NCI-H146 (cell line): ENCODE measurements at regions not wholly inside any gene's neighbourhood (a gene's known extent, or its start where the extent isn't known, plus 50 kb on each side); places are given as distances from the start of the nearest gene placed in this dataset.

Source experiments
- DNase-seq: peaks from one replicate; lab custom pipeline; 2025; lab: John Stamatoyannopoulos, UW

- DNase-seq = no peak
Observed at GRCh38 chr21:27314131-27314530, 347.2 kb upstream of the ADAMTS5 start.

GRCh38 chr21:27306791-27307775, 340.2 kb upstream of the ADAMTS5 start:
- no peak for DNase-seq

GRCh38 chr21:27306206-27306605, 339.3 kb upstream of the ADAMTS5 start:
- DNase-seq = no peak

- DNase-seq = no peak
Observed at GRCh38 chr21:27301220-27301619, 334.3 kb upstream of the ADAMTS5 start.

DNA sequence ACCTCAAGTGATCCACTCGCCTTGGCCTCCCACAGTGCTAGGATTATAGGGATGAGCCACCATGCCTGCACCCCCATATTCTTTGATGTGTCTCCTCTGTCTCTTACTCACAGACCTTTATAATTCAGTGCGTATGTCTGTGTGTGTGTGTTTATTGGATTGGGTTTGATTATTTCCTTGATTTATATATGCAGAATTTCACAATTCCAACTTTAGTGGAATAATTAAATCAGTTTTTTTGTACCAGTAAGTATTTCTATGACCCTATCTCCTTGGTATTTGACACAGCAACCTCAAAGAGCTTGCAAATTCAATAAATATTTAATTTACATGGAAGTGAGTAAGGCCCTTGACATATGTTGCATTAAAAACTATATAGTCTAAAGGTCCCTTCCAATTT, 333.9 kb upstream of the ADAMTS5 start:
- no peak for DNase-seq

DNA sequence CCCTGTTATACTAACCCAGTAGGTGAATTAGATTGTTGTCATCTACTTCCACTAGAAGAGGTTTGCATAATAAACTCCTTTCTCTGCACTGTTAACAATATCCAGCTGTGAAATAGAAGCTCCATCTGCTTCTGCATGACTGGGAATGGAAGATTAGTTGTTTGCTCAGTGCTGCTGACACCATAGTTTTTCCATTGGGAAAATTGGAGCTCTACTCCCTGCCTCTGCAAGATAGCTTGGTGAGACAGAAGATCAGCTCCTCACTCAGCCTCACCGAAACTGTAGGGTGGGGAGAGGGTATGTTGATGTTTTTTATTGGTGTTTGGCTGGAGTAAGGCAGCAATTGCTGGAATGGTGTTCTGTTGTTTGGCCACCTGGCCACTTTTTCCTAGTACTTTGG, 331.6 kb upstream of the ADAMTS5 start:
- no peak for DNase-seq

DNA sequence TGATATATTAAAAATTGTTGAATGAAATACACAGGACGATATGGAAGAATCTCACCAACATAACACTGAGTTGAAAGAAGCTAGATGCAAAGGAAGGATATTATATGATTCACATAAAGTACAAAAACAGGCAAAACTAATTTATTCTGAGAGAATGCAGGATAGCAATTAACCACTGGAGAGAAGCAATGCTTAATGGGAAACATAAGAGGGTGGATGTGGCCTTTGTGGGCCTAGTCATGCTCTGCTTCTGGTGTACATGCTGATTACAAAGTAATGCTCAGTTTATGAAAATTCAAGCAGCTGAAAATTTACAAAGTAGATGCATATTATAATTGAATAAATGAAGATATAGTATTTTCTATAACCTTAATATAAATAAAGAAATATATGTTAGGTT, 326.4 kb upstream of the ADAMTS5 start:
- no peak for DNase-seq

GRCh38 chr21:27292783-27293182, 325.9 kb upstream of the ADAMTS5 start:
- DNase-seq = no peak

GRCh38 chr21:27292229-27292628, 325.3 kb upstream of the ADAMTS5 start:
- DNase-seq = no peak

DNA sequence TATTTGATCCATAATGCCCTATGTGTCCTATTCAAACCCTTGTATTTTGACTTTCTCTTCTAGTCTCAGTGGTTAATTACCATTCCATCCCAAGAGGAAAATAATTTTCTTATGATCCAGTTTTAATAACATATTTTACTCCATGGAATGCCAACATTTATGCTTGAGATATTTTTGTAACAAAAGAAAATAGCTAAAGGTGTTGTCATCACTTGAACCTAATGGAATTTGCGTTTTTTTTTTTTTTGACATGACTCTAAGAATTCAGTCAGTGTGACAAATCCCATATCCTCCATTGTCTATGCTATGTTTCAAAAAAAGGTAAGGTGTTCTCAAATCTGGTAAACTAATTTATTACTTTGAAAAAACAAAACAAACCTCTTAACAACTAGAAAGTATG, 324.1 kb upstream of the ADAMTS5 start:
- DNase-seq = no peak

DNA sequence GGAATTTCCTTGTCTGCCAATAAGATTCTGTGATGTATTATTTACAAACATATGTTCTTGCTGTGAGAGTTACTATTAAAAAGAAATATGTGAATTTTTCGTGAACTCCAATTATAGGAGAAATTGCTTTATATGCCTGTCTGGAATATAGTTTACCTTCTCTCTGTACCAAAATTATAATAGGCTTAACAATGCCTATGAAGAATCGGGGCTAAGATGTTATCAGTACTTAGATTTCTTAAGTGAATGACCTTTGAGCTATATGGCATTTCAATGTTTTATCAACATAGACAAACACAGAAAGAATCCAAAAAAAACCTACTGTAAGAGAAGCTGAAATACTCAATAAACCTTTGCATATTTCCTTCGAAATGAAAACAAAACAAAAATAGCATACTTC, 323.1 kb upstream of the ADAMTS5 start:
- DNase-seq = no peak

GRCh38 chr21:27286760-27287159, 319.9 kb upstream of the ADAMTS5 start:
- no peak for DNase-seq

- no peak for DNase-seq
Observed at GRCh38 chr21:27277110-27277509, 310.2 kb upstream of the ADAMTS5 start.

DNA sequence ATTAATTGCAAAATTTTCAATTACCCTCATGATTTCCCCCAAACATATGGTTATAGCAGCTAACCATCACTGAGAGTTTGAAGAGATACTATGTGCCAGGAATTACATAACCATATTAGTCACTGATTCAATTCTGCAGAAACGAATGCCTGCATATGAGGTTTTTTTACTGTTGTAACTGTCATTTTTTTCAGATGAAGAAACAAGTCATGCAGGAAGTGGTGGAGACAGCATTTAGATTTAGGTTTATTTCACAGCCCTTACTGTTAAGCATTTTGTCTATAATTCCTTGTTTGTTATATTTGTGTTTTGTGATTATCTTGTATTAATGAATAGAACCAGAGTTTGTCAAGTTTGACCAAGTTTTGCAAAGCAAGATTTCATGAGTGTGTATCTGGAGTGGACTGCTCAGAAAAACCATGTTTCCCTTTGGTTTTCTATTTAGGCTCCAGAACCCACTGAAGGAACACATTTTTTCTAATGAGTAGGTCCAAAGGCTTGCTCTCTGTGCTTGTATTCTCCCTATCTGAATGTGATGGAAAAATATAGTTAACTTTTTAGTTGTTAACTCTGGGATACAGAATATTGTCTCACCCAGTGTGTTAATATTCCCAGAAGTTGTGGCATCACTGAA, 308.5 kb upstream of the ADAMTS5 start:
- DNase-seq = no peak

DNA sequence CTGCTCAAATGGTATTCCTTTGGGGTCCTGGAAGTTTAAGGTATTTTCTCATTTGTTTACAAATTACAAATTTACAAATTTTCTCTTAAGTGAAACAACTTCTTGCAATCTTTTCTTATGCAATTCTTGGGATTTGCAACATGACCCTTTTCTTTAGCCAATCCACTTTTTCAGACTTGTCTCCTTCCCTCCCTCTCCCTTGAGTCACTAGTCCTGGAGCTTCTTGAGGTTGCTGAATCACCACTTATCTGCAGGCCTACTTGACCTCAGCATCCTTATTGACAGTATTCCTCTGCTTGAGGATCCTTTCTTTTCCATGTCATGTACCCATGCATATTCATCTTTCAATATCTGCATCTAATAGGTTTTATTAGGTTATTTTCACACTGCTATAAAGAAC, 302.8 kb upstream of the ADAMTS5 start:
- no peak for DNase-seq

DNA sequence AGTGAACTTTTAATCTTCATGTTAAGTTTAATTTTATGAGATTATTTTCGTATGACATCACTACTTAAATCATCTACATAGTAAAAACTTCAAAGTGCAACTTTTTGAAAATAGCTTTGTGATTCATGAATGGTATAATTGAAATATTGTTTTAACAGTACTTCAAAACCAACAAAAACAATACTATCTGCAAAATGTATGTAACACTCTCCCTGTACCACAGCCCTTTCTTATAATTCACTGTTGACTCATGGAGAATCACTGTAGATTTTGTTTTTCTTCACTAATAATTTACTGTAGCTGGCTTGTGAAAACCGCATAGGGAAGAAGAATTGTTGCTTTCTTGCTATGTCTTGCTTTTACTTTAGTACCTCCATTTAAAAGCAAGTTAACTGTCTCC, 301.4 kb upstream of the ADAMTS5 start:
- no peak for DNase-seq

DNA sequence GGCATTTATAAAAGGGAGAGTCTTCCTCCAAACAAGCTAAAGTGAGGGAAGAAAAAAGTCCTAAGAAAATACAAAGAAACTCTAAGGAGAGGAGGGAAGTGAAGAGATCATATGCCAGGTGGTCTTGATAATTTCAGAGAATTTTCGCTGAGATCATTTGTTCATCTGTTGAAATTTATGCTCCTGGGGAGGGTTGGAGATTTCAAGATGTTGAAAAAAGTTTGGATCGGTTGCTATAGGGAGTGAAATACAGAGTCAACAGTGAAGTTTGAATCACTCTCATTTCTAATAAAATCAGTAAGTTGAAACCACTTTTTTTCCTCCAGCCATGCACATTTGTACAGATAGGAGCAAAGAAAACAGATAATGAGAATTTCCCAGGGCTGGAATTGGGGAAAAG, 299.1 kb upstream of the ADAMTS5 start:
- DNase-seq = no peak

GRCh38 chr21:27265492-27265891, 298.6 kb upstream of the ADAMTS5 start:
- DNase-seq = no peak

DNA sequence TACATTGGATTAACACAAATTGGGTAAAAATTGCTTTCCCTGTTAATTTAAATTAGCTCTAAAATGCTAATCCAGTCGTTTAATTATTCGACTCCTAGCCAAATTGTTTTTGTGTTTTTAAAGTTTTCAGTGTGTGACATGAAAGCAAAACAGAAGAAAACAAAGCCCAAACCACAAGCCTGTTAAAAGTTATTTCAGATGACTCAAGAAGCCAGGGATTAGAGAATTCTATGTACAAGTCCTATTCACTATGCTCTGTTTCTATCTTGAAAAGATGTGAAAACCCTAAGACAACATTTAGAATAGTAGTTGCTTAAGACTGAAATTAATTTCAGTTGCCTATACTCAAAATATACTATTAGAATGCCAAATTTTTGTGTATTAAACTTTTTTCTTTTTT, 294.8 kb upstream of the ADAMTS5 start:
- DNase-seq = no peak

- no peak for DNase-seq
Observed at GRCh38 chr21:27260728-27261127, 293.8 kb upstream of the ADAMTS5 start.

GRCh38 chr21:27258742-27259448, 292.0 kb upstream of the ADAMTS5 start:
- no peak for DNase-seq

GRCh38 chr21:27257908-27258556, 291.1 kb upstream of the ADAMTS5 start:
- no peak for DNase-seq
